Esophagus squamous epithelium (tissue), 5 donors: ENCODE measurements at regions not wholly inside any gene's neighbourhood (a gene's known extent, or its start where the extent isn't known, plus 50 kb on each side); places are given as distances from the start of the nearest gene placed in this dataset.
"Not testable (repeated sequence)": the region's sequence is repeated elsewhere in the genome, so short reads cannot be mapped to it uniquely, and the experiment has no call there.

Source experiments
- DNase-seq: peaks from one replicate; lab custom pipeline; 2025; lab: John Stamatoyannopoulos, UW
- H3K27ac ChIP-seq, 4 donors: fragments of 200-600 bp; sonication (generic); one replicate each; pipeline ENCODE4 v1.5.1; 2016 to 2019; ENCODE audit warnings: mild to moderate bottlenecking in 1 of 4
- H3K27me3 ChIP-seq, 4 donors: fragments of 200-600 bp; sonication (generic); 1 replicate in 3 of 4; 2 replicates in 1 of 4; pipeline versions ENCODE4 v1.5.1 to v1.6.0; 2017 to 2021; ENCODE audit warnings: antibody characterized with exemption in 1 of 4
- H3K36me3 ChIP-seq, 3 donors: fragments of 200-600 bp; sonication (generic); one replicate each; pipeline ENCODE4 v1.5.1; 2016 to 2019
- H3K4me1 ChIP-seq, 3 donors: fragments of 200-600 bp; sonication (generic); one replicate each; pipeline ENCODE4 v1.5.1; 2017 to 2019
- H3K4me3 ChIP-seq, 4 donors: fragments of 200-600 bp; sonication (generic); 1 replicate in 3 of 4; 2 replicates in 1 of 4; pipeline ENCODE4 v1.5.1; 2016 to 2019; ENCODE audit warnings: mild to moderate bottlenecking in 2 of 4, moderate library complexity in 1 of 4
- H3K9me3 ChIP-seq, 3 donors: fragments of 200-600 bp; sonication (generic); one replicate each; pipeline ENCODE4 v1.5.1; 2016 to 2019
- POLR2A ChIP-seq, 4 donors: fragments of 450-650 bp; IDR thresholded peaks; one replicate each; pipeline ENCODE4 v1.6.1; 2017; ENCODE audit warnings: antibody characterized with exemption in 4 of 4, mild to moderate bottlenecking in 4 of 4, moderate library complexity in 3 of 4
- WGBS, 2 donors: methylation state at CpG; one replicate each; pipeline ENCODE4 v1.1.5; 2018; 5-methylcytosine and 5-hydroxymethylcytosine counted together
- intact Hi-C: fragments of 100-400 bp; cut with DNase I; formaldehyde crosslinking; loops from one replicate; pipeline ENCODE4 v1.15.0; 2022
- TF ChIP-seq, protein P1 (sequence below), 6 experiments: fragments of 450-650 bp in 4 of 6; fragments of 200-600 bp in 2 of 6; sonication (generic) in 2 of 6; IDR thresholded peaks; one replicate each; pipeline ENCODE4 v1.5.1; 2016 to 2019; ENCODE audit warnings: antibody characterized with exemption in 6 of 6, mild to moderate bottlenecking in 4 of 6, moderate library complexity in 4 of 6
- donor health status: DM: yes; HTN: yes; CAD: no.

DNA sequence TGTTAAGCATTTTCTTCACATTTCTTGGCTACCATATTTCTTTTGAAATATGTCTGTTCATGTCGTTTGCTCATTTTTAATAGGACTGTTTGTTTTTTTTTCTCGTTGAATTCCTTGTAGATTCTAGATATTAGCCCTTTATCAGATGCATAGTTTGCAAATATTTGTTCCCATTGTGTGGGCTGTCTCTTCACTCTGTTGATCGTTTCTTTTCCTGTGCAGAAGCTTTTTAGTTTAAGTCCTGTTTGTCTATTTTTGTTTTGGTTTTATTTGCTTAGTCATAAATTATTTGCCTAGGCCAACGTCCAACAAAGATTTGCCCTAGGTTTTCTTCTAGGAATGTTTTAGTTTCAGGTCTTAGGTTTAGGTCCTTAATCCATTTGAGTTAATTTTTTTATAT lies 1494.7 kb downstream of the SUCLG1 start:
- Histone ChIP-seq H3K27ac (no peak overlapping the region), H3K4me3 (no peak overlapping the region), H3K9me3 (no peaks in the 10 kb centered on the region), H3K36me3 (no peaks in the 10 kb centered on the region), H3K4me1 (no peaks in the 10 kb centered on the region), H3K27me3 (no peaks in the 10 kb centered on the region)
- 35 to 42% methylated on average over 4 of the region's 4 CpGs for WGBS, 2 donors
- no peak for DNase-seq
- no peak for TF ChIP-seq POLR2A (IDR thresholded peaks at IDR 0.05)
- TF ChIP-seq, protein P1, sequence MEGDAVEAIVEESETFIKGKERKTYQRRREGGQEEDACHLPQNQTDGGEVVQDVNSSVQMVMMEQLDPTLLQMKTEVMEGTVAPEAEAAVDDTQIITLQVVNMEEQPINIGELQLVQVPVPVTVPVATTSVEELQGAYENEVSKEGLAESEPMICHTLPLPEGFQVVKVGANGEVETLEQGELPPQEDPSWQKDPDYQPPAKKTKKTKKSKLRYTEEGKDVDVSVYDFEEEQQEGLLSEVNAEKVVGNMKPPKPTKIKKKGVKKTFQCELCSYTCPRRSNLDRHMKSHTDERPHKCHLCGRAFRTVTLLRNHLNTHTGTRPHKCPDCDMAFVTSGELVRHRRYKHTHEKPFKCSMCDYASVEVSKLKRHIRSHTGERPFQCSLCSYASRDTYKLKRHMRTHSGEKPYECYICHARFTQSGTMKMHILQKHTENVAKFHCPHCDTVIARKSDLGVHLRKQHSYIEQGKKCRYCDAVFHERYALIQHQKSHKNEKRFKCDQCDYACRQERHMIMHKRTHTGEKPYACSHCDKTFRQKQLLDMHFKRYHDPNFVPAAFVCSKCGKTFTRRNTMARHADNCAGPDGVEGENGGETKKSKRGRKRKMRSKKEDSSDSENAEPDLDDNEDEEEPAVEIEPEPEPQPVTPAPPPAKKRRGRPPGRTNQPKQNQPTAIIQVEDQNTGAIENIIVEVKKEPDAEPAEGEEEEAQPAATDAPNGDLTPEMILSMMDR (IDR thresholded peaks at IDR 0.05), result no peak
- intact Hi-C loops, result no loop called here

DNA sequence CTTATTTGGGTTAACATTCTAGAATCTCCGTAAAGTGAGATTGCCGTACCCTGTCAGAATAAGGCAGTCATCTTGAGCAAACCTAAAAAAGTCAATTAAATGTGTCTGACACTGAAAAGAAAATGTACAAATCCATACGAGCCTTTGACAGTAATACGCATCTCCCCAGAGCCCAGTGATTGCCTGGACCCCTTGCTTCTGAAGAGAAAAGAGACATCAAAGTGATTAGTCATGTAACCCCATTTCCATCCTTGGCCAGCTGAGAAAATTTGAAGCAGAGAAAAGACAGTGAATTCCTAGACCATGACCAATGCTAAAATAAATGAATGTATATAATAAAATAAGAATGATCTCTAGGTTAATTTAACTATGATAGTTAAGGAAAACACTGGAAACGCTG lies 1499.4 kb downstream of the SUCLG1 start:
- no peak for DNase-seq
- intact Hi-C loops, result no loop called here
- Histone ChIP-seq H3K4me1 (no peaks in the 10 kb centered on the region), H3K4me3 (no peak overlapping the region), H3K27me3 (no peaks in the 10 kb centered on the region), H3K9me3 (no peaks in the 10 kb centered on the region), H3K27ac (no peak overlapping the region), H3K36me3 (no peaks in the 10 kb centered on the region)
- TF ChIP-seq, protein P1 (IDR thresholded peaks at IDR 0.05), result no peak
- TF ChIP-seq POLR2A (IDR thresholded peaks at IDR 0.05), result no peak
- WGBS, 2 donors, result 73 to 76% methylated on average over 5 of the region's 5 CpGs

DNA sequence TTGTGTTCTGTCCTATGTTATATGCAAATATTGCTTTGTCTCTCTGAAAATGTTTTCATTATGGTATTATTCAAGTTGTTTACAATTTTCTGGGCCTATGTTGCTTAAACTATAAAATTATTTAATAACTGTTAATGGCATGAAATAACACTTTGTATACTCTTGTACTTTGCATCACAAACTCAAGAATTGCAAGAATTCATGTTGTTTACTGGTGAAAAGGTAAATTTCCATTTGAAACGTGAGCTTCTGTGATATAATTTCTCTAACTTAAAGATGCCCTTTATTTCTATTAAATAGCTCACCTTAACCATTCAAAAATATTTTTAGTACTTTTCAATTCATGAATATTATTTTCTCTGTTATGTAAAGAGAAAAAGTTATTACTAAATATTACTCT lies 1504.2 kb downstream of the SUCLG1 start:
- Histone ChIP-seq H3K4me3 (no peak overlapping the region), H3K4me1 (no peaks in the 10 kb centered on the region), H3K27ac (no peak overlapping the region), H3K27me3 (no peaks in the 10 kb centered on the region), H3K9me3 (no peaks in the 10 kb centered on the region), H3K36me3 (no peaks in the 10 kb centered on the region)
- intact Hi-C loops, result no loop called here
- DNase-seq, result no peak
- no peak for TF ChIP-seq POLR2A (IDR thresholded peaks at IDR 0.05)
- TF ChIP-seq, protein P1 (IDR thresholded peaks at IDR 0.05), result no peak
- 52 to 77% methylated on average over 1 of the region's 1 CpG for WGBS, 2 donors

DNA sequence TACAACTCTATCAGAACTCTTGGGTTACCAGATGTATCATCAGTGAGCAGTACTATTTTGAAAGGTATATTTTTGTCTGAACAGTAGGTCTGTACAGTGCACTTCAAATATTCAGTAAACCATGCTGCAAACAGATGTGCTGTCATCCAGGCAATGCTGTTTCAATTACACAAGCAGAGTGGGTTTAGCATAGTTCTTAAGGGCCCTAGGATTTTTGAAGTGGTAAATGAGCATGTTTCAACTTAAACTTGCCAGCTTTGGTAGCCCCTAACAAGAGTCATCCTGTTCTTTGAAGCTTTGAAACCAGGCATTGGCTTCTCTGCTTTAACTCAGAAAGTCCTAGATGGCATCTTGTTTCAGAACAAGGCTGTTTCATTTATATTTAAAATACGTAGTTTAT lies 1519.9 kb downstream of the SUCLG1 start:
- Histone ChIP-seq H3K27me3 (no peaks in the 10 kb centered on the region), H3K9me3 (no peaks in the 10 kb centered on the region), H3K4me3 (no peak overlapping the region), H3K36me3 (no peaks in the 10 kb centered on the region), H3K27ac (no peak overlapping the region), H3K4me1 (no peaks in the 10 kb centered on the region)
- 94 to 96% methylated on average over 1 of the region's 1 CpG for WGBS, 2 donors
- intact Hi-C loops, result no loop called here
- no peak for DNase-seq
- TF ChIP-seq POLR2A (IDR thresholded peaks at IDR 0.05), result no peak
- TF ChIP-seq, protein P1 (IDR thresholded peaks at IDR 0.05), result no peak

DNA sequence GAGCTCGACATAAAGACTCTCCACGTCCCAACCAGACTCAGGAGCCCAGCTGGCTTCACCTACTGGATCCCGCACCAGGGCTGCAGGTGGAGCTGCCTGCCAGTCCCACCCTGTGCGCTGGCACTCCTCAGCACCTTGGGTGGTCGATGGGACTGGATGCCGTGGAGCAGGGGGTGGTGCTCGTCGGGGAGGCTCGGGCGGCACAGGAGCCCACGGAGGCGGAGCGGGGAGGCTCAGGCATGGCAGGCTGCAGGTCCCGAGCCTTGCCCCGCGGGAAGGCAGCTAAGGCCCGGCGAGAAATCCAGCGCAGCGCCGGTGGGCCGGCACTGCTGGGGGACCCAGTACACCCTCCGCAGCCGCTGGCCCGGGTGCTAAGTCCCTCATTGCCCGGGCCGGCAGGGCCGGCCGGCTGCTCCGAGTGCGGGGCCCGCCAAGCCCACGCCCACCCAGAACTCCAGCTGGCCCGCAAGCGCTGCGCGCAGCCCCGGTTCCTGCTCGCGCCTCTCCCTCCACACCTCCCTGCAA lies 1520.7 kb downstream of the SUCLG1 start:
- intact Hi-C loops, H3K36me3 ChIP-seq, H3K4me3 ChIP-seq, DNase-seq, H3K27me3 ChIP-seq, H3K9me3 ChIP-seq, H3K4me1 ChIP-seq, H3K27ac ChIP-seq: not testable (repeated sequence)
- 100% methylated on average over 7 of the region's 40 CpGs; no CpG with 5 or more reads in 1 of the 2 donors for WGBS, 2 donors

DNA sequence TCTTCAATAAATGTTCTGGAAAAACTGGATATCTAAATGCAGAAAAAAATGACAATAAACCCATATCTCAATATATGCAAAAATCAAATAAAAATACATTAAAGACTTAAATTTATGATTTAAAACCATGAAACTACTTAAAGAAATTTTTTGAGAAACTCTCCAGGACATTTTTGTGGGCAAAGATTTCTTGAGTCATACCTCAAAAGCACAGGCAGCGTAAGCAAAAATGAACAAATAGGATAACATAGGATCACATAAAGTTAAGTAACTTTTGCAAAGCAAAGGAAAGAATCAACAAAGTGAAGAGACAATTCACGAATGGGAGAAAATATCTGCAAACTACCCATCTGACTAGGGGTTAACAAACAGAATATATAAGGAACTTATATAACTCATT lies 1545.5 kb downstream of the SUCLG1 start:
- Histone ChIP-seq H3K27ac (no peak overlapping the region), H3K4me3 (no peak overlapping the region), H3K4me1 (no peaks in the 10 kb centered on the region), H3K27me3 (no peaks in the 10 kb centered on the region), H3K36me3 (no peaks in the 10 kb centered on the region), H3K9me3 (peaks cover 0 to 6% (median 0%) of the 10 kb centered on the region in 3 donors)
- TF ChIP-seq, protein P1 (IDR thresholded peaks at IDR 0.05), result no peak
- no peak for TF ChIP-seq POLR2A (IDR thresholded peaks at IDR 0.05)
- whole genome bisulfite sequencing, 2 donors, result 73 to 79% methylated on average over 2 of the region's 2 CpGs
- DNase-seq, result no peak
- intact Hi-C loops, result no loop called here
